NCI-H1930 (cell line): ENCODE measurements at regions not wholly inside any gene's neighbourhood (a gene's known extent, or its start where the extent isn't known, plus 50 kb on each side); places are given as distances from the start of the nearest gene placed in this dataset.
"Not testable (repeated sequence)": the region's sequence is repeated elsewhere in the genome, so short reads cannot be mapped to it uniquely, and the experiment has no call there.

Experiments
- DNase-seq, 2 experiments: peaks; one replicate each; lab custom pipeline; 2025; lab: John Stamatoyannopoulos, UW

DNA sequence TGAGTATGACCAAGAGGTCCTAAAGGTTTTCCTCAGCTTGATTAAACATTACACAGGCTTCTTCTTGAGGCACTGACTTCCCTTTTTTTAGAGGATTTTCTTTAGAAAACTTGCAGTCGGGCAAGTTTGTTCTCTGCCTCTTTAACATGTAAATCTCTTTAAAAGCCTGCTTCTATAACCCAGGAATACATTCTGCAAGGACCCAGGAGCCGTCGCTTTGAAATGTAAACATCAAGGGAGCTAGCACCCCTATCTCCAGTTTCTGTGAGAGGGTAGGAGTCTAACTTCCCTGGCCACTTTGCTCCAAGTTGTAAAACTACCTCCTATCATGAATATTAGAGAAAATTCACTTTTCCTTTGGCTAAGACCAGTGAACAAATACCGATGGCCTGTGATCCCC, 201.5 kb upstream of the CPHXL start:
- no peak for DNase-seq

GRCh38 chr16:75928295-75928694, 202.0 kb upstream of the CPHXL start:
- DNase-seq, result no peak

DNA sequence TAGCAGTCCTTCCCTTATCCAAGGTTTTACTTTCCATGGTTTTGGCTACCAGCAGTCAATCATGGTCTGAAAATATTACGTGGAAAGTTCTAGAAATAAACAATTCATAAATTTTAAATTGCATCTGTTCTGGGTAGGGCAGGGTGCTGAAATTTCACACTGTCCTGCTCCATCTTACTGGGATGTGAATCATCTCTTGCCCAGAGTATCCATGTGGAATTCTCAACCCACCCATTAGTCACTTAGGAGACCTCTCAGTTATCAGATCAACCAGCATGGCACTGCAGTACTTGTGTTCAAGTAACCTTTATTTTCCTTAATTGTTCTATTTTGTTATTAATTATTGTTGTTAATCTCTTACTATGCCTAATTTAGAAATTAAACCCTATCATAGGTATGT, 202.8 kb upstream of the CPHXL start:
- no peak for DNase-seq

DNA sequence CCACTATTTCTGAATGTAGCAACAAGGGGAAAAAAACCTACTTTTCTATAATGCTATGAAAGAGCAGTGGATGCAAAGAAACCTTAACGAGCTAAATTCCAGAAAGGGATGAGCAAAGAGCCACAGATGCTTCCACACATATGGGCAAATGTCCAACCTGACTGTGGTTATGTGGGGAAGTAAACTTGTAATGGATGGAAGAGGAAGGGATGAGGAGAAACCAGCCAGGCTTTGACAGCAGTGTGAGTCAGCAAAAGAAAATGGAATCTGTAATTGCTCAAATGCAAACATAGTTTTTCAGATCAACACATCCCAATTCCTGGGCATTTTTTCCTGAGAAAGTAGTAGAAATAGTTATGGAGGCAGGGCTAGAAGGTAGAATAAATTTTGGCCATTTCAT, 204.8 kb upstream of the CPHXL start:
- DNase-seq, result no peak

GRCh38 chr16:75931970-75932369, 205.7 kb upstream of the CPHXL start:
- no peak for DNase-seq

DNA sequence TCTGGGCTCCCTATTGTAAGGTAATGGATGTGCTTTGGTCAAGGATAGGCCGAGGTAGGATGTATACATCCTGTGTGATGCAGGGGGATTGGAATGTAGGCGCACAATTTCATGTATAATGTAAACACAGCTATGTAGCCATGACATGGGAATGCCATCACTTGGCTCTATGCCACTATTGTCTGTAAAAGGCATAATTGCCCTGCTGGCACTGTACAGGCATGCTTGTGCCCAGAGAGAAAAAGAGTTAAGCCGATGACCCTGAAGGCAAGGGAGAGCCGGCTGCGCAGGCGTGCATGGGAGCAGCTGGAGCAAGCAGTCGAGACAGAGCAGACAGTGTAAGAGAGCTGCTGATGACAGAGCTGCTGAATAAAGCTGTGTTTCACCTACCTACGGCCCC, 212.5 kb upstream of the CPHXL start:
- DNase-seq, result no peak

GRCh38 chr16:75942351-75942750, 216.1 kb upstream of the CPHXL start:
- no peak for DNase-seq

- no peak for DNase-seq
Measured at GRCh38 chr16:75942936-75943335, 216.6 kb upstream of the CPHXL start.

DNA sequence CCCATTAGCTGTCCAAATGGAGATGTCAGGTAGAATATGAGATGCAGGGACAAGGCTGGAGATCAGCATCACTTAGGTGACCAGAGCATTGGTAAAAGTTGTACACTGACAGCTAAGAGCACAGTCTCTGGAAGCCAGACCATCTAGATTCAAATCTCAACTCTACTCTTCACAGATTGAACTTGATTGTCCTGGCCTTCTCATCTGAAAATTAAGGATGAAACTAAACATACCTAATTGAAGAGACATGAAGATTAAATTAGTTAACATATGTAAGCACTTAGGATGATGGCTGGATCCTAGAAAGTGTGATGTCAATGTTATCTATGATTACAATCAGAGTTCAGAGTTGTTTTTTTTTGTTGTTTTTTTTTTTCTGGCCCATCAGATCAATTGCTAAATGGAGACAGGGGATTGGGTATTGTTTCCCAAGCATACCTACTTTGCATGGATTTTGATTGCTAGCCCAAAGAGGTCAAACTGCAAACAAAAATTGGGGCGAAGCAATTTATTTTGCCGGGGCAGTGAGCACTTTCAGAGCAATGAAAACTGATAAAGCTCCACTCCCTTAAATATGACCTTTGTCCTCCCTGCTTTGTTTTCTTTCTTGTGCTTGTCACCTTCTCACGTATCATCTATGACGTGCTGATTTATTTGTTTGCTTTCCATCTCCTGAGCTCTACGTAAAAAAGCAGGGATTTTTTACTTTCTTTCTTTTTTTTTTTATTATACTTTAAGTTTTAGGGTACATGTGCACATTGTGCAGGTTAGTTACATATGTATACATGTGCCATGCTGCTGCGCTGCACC, 217.6 kb upstream of the CPHXL start:
- DNase-seq, result no peak

DNA sequence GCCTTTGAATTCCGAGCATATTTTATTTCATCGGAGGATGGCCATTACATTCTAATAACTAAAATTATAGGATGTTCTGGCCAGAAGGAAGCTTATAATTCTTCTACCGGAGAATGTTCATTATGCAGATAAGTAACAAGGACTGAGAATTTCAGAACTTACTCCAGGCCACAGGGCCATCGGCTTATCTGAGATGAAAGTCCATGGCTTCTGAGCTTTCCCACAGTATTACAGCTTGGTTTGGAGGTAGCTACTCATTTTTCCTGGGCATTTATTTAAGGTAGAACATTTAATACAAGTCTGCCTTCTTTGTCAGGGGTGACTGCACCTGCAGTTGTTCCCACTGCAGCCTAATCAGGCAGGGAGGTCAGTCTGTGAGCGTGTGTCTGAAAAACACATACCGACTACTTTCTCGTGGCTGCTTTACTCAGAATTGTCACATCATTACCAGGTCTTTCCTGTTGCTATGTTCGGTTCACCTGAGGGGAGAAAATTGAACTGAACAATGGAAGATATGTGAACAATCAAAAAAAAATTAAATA, 219.7 kb upstream of the CPHXL start:
- no peak for DNase-seq

DNA sequence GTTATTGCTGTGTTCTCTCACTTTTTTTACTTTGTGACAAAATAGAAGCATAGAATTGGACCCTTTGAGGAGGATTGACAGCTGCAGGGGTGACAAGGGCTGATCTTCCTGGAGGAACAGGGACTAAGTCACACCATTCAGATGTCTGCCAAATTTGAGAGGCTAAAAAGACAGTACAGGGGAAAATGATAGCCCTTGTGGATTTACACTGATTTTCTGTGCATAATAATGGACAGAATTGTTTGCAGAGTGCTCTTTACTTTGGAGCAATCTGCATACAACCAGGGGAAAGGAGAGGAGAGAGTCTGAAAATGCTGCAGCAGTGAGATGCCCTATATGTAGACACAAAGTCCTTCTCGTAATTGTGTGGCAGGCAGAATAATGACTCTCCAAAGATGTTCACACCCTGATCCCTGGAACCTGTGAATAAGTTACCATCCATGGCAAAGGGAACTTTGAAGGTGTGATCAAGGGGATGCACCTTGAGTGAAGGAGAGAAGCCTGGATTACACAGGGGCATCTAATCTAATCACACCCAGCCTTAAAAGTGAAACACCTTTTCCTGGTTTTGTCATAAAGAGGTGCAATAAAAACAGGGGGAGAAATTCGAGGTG, 221.4 kb upstream of the CPHXL start:
- DNase-seq, result no peak

DNA sequence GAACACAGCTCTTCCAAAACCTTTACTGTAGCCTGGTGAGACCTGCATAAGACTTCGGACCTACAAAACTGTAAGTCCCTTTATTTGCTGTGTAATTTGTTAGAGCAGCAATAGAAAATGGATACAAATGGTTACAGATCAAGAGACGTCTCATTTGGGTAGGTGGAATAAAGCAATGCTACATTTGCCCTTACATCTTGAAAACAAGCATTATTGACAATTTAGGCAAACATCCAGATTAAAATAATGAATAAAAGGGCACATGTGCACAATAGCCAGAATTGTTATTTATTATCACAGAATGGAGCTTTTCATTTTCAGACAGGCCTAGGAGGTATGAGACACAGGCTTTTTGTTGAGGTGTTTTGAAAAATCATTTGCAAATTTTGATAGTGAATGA, 222.2 kb upstream of the CPHXL start:
- no peak for DNase-seq

GRCh38 chr16:75948886-75949285, 222.6 kb upstream of the CPHXL start:
- DNase-seq, result no peak

DNA sequence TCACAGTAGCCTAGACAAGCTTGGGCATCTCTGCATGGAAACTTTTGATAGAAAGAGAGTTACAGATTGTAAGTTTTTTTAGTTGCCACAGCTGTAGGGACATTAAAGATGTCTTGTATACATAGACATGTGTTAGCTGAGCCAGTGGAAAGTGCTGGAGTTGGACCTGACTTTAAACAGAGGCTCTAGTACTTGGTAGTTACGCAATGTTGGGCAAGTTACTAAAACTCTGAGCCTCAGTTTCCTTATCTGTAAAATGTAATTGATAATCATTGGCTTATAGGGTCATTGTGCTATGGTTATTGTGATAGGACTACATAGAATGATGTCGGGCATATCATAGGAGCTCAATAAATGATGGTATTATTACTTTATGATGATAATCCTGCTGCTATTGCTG, 225.8 kb upstream of the CPHXL start:
- no peak for DNase-seq

GRCh38 chr16:75957870-75958269, 231.6 kb upstream of the CPHXL start:
- peak in 1 of 2 experiments; percentile 47 for DNase-seq

- no peak for DNase-seq
Measured at GRCh38 chr16:75965504-75966374, 239.4 kb upstream of the CPHXL start.

GRCh38 chr16:75969120-75969519, 242.8 kb upstream of the CPHXL start:
- not testable (repeated sequence) for DNase-seq

GRCh38 chr16:75971334-75971733, 245.0 kb upstream of the CPHXL start:
- DNase-seq, result no peak

DNA sequence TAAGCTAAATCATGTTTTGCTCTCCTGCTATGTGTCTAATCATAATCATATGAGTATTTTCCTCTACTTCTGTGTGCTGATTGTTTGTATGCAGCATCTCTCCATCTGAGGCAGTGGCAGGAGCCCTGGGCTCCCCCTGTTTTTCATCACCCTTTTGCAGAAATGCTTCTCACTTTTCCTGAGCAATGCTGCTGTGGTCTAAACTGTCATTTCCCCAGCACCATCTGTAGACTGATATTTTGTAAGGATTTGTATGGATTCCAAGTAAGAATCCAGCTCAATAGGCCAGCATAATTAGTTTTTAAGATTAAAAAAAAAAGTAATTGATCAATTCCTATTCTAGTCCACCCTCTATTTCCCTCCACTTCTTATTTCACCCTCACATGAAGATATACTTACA, 257.0 kb upstream of the CPHXL start:
- no peak for DNase-seq

DNA sequence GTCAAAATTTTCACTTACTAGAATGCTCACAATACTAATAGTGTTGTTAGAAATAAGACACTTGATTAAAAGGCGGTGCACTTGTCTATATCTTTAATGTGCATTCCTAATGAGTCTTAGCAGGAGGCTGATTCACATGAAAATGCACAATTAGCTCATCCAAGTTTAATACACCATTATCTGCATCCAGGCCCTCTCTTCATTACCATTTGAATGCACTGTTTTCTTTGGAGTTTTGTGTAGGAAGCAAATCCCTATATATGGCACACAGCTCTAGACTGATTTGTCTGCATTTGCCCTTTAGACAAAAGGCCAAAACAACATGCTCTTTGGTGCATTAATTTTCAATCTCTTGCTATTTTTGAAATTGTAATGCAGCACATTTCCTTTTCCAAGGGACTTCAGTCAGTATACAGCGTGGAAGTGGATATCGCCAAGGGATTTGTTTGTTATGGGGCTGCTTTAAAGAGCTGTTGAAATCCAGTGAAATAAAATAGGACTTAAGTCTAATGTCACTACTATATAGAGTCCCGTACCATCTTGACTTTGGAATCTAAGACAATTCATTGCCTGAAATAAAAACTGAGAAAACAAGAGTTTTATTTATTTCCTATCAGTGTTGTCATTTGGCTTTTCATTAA, 257.6 kb upstream of the CPHXL start:
- DNase-seq, result no peak

- no peak for DNase-seq
Measured at GRCh38 chr16:75987323-75987722, 261.0 kb upstream of the CPHXL start.

GRCh38 chr16:75996491-75996890, 270.2 kb upstream of the CPHXL start:
- DNase-seq, result no peak
